C1 segment of cervical spinal cord (tissue), 14 donors: ENCODE measurements at regions not wholly inside any gene's neighbourhood (a gene's known extent, or its start where the extent isn't known, plus 50 kb on each side); places are given as distances from the start of the nearest gene placed in this dataset.
"Not testable (repeated sequence)": the region's sequence is repeated elsewhere in the genome, so short reads cannot be mapped to it uniquely, and the experiment has no call there.

ENCODE experiments used
- DNase-seq, 14 donors: peaks; one replicate each; lab custom pipeline; 2025; lab: John Stamatoyannopoulos, UW

- DNase-seq = no peak
These were observed 161.1 kb upstream of the OLIG3 start for GRCh38 chr6:137655291-137655690.

GRCh38 chr6:137656735-137657134 lies 162.5 kb upstream of the OLIG3 start:
- no peak for DNase-seq

DNA sequence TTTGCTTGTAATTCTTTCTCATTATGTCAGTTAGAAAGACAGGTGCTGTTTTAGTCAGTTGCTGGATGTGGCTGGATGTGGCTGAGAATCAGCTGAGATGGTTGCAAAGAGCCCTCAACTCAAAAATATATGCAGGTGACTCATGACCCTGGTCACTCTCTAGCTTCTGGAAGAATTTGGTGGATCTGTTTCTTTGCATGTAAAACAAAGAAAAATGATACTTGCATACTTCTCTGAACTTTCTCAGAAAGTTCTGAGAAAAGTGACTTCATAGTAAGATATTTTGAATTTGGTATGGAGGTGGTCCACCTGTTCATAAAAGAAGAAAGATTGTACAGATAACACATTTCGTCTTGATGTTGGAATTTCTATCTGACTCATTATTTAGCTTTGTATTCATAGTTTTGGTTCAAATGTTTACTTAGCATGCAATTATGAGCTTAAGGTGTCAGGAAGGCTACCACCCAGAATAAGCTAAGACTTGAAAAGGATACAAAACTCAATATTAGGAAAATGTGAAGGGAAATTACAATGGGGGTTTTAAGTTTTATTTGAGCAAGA lies 163.2 kb upstream of the OLIG3 start:
- no peak for DNase-seq

GRCh38 chr6:137658287-137658686 lies 164.1 kb upstream of the OLIG3 start:
- DNase-seq = no peak

DNA sequence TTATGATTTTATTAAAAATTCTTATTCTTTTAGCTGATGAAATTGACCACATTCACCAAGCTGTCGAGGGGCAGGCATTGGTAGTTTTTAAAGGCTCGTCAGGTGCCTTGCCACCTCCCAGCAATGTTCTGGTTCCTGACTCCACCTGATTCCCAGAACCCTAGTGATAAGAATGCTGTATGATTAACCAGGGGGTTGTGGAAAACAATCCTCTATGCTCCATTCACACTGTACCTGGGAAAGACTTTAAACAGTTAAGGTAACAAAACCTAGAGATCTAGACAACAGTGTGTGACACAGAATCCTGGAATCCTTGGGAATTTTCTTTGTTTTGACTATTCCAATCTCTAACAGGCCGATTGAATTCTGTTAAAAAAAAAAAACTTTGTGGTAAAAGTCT lies 165.7 kb upstream of the OLIG3 start:
- DNase-seq = no peak

DNA sequence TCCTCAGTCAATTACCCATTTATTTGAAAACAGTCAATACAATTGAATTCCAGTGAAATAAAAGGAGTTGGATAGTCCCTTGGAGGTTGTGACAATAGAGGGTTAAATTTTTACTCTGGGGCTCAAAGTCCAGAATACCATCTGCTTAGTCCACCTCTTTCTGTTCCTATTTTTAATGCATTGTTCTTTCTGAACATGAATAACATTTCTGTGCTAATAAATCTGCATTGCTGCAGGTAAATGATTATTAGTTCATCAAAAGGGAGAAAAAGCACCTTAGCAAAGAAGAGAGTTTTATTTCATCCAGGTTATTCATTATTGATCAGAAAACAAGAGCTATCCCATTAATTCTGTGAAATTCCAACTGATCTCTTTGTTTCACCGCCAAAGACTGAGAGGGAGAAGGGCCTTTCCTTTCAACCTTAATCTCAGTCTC lies 166.1 kb upstream of the OLIG3 start:
- no peak for DNase-seq

DNA sequence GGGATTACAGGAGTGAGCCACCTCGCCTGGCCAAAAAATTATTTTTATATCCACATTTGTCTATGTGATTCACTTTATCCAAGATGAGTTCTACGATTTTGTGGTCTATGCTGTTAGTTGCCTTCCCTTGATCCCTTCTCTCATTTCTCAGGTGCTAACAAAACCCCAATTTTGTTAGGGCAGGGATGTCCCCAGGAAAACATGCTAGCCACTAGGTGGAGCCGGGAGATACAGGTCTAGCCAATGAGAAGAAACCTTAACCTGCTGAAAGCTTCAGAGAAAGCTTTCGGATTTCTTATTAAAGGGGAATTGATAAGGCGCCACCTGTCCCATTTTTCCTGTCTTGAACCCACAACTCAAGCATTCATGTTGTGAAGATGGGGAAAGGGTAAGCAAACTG lies 167.4 kb upstream of the OLIG3 start:
- DNase-seq = no peak

DNA sequence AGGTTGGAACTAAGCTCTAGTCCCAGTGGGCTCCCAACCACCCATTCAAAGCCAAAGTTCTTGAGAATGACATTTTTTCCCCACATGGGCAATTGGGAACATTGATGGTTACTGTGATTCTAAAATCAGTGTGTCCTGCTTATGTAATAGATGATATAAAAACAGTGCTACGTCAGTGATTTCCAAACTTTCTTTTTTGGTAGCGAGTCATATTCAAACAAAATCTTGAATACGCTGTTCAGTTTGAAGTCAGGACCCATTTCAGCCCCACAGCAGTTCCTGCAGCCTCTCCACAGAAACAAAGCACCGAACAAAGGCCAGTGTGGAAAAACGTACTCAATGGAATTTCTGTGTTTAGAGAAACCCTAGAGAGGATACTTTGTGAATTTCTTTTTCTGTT lies 170.0 kb upstream of the OLIG3 start:
- no peak for DNase-seq

- no peak for DNase-seq
These were observed 171.2 kb upstream of the OLIG3 start for GRCh38 chr6:137665342-137665934.

DNA sequence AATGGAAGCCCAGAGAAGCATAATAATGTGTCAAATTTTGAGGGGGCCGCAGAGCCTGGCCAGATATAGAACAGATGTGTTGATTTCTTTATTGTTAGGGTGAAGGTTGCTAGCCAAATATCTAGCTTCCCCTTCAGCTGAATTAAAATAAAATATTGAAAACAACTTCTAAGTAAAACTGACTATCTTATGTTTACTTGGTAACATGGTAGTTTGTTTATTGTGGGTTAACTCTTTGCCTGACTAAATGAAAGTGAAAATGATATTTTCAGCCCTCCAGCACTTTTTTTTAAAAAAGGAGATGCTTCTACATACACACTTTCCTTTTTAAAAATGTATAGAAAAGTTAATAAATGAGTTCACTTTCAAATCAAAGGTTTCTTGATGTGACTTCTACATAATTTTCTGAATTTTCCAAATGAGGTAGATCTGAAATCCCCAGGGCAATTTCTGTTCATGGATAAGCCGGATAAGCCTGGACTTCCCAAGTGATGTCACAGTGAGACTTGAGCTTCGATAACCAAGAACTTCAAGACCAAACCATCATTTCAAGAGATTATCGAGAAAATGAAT lies 172.1 kb upstream of the OLIG3 start:
- DNase-seq = no peak

GRCh38 chr6:137673603-137674002 lies 179.4 kb upstream of the OLIG3 start:
- no peak for DNase-seq

DNA sequence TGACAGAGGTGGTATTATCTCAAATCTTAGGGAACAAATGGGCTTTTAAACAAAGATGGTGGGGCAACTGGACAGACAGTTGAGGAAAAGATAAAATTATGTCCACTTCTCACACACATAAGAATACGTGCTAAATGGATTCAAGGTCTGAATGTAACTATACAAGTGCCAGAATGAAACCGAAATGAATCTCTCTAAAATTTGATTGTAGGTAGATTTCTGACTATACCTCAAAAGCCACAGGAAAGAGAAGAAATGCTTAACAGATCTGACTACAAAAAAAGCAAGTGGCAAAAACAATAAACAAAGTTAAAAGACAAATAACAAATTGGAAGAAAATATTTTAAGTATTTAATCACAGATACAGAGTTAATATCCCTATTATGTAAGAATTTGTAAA lies 182.7 kb upstream of the OLIG3 start:
- DNase-seq = no peak

- peak in 2 of 14 donors; percentile 2 to 5 for DNase-seq
These were observed 183.5 kb upstream of the OLIG3 start for GRCh38 chr6:137677709-137678108.

DNA sequence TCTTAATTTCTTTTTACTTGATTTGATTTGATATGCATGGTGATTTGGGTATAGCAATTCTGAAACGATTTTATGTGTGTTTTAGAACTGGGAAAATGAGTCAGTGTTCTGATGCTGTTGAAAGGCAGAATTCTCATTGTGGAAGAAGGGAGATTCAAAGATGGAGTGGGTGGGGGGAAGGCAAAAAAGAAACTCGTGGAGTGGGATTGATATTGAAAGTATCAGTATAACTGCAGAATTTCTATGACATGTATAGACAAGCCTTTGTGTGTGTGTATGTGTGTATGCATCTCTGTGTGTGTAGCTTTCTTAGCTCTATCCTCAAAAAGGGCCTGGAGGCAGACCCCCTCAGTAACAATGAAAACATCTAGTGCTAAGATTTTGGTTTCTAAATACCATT lies 184.3 kb upstream of the OLIG3 start:
- DNase-seq = no peak

DNA sequence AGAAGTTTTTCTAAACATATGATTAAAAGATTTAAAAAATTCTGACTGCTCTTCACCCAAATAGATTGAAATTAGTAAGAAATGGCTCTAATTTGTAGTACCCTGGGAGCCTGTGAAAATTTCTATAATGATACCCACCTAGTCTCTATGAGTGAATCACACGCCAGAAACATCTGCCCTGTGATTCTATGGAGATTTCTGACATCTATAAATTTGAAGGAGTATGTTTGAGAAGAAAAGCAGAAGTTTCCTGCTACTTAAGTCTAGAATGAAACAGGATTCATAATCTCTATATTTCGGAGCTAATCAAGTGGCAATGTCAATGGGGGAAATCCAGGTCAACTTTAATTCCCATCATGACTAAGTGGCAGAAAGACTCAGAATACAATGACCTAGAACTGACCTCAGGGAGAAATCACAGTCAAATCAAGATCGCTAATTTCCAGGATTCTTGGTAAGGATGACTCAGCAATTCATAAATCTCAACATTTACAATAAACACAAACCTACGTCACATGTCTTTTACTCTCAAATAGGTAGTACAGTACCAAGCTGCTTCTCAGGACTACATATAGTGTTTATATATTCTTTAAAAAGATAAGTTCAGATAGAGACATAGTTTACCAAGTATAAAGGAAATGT lies 186.2 kb upstream of the TNFAIP3 start:
- DNase-seq = no peak

- no peak for DNase-seq
These were observed 185.5 kb upstream of the TNFAIP3 start for GRCh38 chr6:137681445-137682009.

DNA sequence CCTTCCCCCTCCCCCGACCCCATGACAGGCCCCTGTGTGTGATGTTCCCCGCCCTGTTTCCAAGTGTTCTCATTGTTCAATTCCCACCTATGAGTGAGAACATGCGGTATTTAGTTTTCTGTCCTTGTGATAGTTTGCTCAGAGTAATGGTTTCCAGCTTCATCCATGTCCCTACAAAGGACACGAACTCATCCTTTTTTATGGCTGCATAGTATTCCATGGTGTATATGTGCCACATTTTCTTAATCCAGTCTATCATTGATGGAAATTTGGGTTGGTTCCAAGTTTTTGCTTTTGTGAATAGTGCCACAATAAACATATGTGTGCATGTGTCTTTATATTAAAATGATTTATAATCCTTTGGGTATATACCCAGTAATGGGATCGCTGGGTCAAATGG lies 184.4 kb upstream of the TNFAIP3 start:
- DNase-seq = not testable (repeated sequence)

DNA sequence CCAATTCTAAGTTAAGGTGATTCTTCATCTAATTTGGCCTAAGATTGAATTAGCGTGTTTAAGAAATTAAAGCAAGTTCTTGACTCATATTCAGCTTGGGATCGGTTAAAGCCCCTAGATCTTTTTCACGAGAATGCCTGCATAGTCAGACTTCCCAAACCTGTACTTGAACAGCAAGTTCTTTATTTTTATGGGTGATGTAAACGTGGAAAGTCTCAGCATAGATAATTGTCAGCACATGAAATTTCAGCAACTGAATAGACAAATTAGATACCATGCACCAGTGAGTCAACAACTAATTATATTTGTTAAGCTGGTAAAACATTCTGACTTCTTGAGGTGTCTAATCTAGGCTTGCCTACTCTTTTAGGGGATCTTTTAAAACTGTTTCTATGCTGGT lies 183.1 kb upstream of the TNFAIP3 start:
- no peak for DNase-seq

- no peak for DNase-seq
These were observed 181.2 kb upstream of the TNFAIP3 start for GRCh38 chr6:137685798-137686375.

- DNase-seq = no peak
These were observed 179.2 kb upstream of the TNFAIP3 start for GRCh38 chr6:137687818-137688217.

DNA sequence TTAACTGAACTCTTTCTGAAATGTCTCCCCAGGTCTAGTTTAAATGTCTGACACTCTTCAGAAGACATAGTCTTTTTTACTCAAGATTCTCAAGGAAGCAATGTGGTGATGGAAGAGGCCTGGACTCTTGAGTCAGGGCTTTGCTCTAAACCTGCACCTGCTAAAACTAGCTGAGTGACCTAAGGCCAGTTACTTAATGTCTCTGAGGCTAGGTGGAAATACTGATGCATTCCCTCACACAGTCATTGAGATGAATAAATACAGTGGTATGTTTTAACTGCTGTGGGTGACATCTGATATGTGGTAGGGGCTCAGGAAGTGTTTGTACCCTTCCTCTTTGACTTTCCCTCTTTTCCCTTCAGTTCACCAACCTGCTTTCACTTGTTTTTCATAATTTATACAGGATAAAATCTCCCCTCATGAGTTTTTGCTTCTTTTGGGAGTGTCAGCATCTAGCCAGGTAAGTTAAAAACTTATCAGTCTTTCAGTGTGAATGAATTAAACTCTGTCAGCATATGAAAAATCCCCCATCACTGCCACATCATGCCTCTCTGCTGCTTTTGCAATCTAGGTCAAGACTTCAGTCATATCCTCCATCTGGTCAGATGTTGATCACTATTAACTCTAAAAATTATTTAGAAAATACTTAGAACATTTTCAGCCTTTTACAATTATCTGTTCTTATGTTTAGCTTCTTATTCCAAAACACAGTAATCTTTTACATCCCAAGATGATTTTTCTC lies 178.7 kb upstream of the TNFAIP3 start:
- DNase-seq = no peak

- no peak for DNase-seq
These were observed 177.7 kb upstream of the TNFAIP3 start for GRCh38 chr6:137689377-137689776.
